Activated T-helper 1 cell treated with anti-CD3 and anti-CD28 coated beads, Interleukin-12 subunit alpha, Interleukin-12 subunit beta, Interleukin-2, Interleukin-4 antibody, amounts not matched to agents 30 ng/mL and 10 ng/mL and 1 ng/mL, durations not matched to agents 14 hours and 24 hours and 36 hours (primary cell): ENCODE measurements at regions not wholly inside any gene's neighbourhood (a gene's known extent, or its start where the extent isn't known, plus 50 kb on each side); places are given as distances from the start of the nearest gene placed in this dataset.

Experiments used
- DNase-seq: peaks from one replicate; pipeline ENCODE4 v3.0.0; 2021; ENCODE audit warnings: low spot score
- H3K27ac Mint-ChIP-seq: one replicate; pipeline ENCODE4 v1.8.0; 2021; ENCODE audit warnings: mild to moderate bottlenecking, mixed read lengths
- H3K27me3 Mint-ChIP-seq: one replicate; pipeline ENCODE4 v1.8.0; 2022; ENCODE audit warnings: mild to moderate bottlenecking, moderate library complexity, mixed read lengths; ENCODE audit not compliant: insufficient read depth
- H3K36me3 Mint-ChIP-seq: one replicate; pipeline ENCODE4 v1.8.0; 2021; ENCODE audit warnings: low read depth, mixed read lengths
- H3K4me1 Mint-ChIP-seq: one replicate; pipeline ENCODE4 v1.8.0; 2021; ENCODE audit warnings: low read depth, mixed read lengths
- H3K4me3 Mint-ChIP-seq: one replicate; pipeline ENCODE4 v1.8.0; 2021; ENCODE audit warnings: mild to moderate bottlenecking, moderate library complexity, mixed read lengths
- H3K9me3 Mint-ChIP-seq: one replicate; pipeline ENCODE4 v1.8.0; 2021; ENCODE audit warnings: mixed read lengths
- intact Hi-C: fragments of 100-400 bp; cut with micrococcal nuclease; formaldehyde crosslinking; loops from one replicate; pipeline ENCODE4 v1.15.1; 2024

- no peak overlapping the region for H3K27ac Mint-ChIP-seq
- no peaks in the 10 kb centered on the region for H3K36me3 Mint-ChIP-seq
- DNase-seq = no peak
- intact Hi-C loops = no loop called here
- H3K4me1 Mint-ChIP-seq = no peaks in the 10 kb centered on the region
- H3K27me3 Mint-ChIP-seq = no peaks in the 10 kb centered on the region
- H3K4me3 Mint-ChIP-seq = no peak overlapping the region
- no peaks in the 10 kb centered on the region for H3K9me3 Mint-ChIP-seq
Observed at GRCh38 chr1:188476606-188477005, 1647.9 kb downstream of the PLA2G4A start.

GRCh38 chr1:188489336-188490112 is 1660.8 kb downstream of the PLA2G4A start:
- Mint-ChIP-seq H3K27me3 (no peaks in the 10 kb centered on the region), H3K27ac (no peak overlapping the region)
- DNase-seq = no peak

GRCh38 chr1:188496506-188496905 is 1667.8 kb downstream of the PLA2G4A start:
- no peaks in the 10 kb centered on the region for H3K4me1 Mint-ChIP-seq
- peaks cover 11% of the 10 kb centered on the region for H3K9me3 Mint-ChIP-seq
- intact Hi-C loops = no loop called here
- DNase-seq = no peak
- no peak overlapping the region for H3K27ac Mint-ChIP-seq
- H3K27me3 Mint-ChIP-seq = no peaks in the 10 kb centered on the region
- no peak overlapping the region for H3K4me3 Mint-ChIP-seq
- no peaks in the 10 kb centered on the region for H3K36me3 Mint-ChIP-seq

More at GRCh38 chr1:188489336-188490112, 1660.8 kb downstream of the PLA2G4A start:
- Mint-ChIP-seq H3K36me3 (no peaks in the 10 kb centered on the region), H3K4me1 (no peaks in the 10 kb centered on the region), H3K4me3 (no peak overlapping the region), H3K9me3 (peaks cover 3% of the 10 kb centered on the region)
- intact Hi-C loops = no loop called here

GRCh38 chr1:188497020-188497419 is 1668.3 kb downstream of the PLA2G4A start:
- Mint-ChIP-seq H3K27ac (no peak overlapping the region), H3K9me3 (peaks cover 11% of the 10 kb centered on the region), H3K4me3 (no peak overlapping the region), H3K36me3 (no peaks in the 10 kb centered on the region), H3K4me1 (no peaks in the 10 kb centered on the region), H3K27me3 (no peaks in the 10 kb centered on the region)
- no peak for DNase-seq
- intact Hi-C loops = no loop called here

- no peak for DNase-seq
- intact Hi-C loops = no loop called here
- Mint-ChIP-seq H3K4me1 (no peaks in the 10 kb centered on the region), H3K9me3 (peaks cover 8% of the 10 kb centered on the region), H3K4me3 (no peak overlapping the region), H3K36me3 (no peaks in the 10 kb centered on the region), H3K27ac (no peak overlapping the region), H3K27me3 (no peaks in the 10 kb centered on the region)
Observed at GRCh38 chr1:188499690-188500089, 1670.9 kb downstream of the PLA2G4A start.

- Mint-ChIP-seq H3K4me3 (no peak overlapping the region), H3K27me3 (no peaks in the 10 kb centered on the region), H3K36me3 (no peaks in the 10 kb centered on the region)
Observed at GRCh38 chr1:188514917-188515316, 1686.2 kb downstream of the PLA2G4A start.

GRCh38 chr1:188517139-188517538 is 1688.4 kb downstream of the PLA2G4A start:
- H3K9me3 Mint-ChIP-seq = peaks cover 2% of the 10 kb centered on the region
- no peak for DNase-seq
- intact Hi-C loops = no loop called here
- no peaks in the 10 kb centered on the region for H3K4me1 Mint-ChIP-seq
- no peaks in the 10 kb centered on the region for H3K27me3 Mint-ChIP-seq
- no peak overlapping the region for H3K27ac Mint-ChIP-seq
- no peaks in the 10 kb centered on the region for H3K36me3 Mint-ChIP-seq
- H3K4me3 Mint-ChIP-seq = no peak overlapping the region

More at GRCh38 chr1:188514917-188515316, 1686.2 kb downstream of the PLA2G4A start:
- H3K4me1 Mint-ChIP-seq = no peaks in the 10 kb centered on the region
- peaks cover 5% of the 10 kb centered on the region for H3K9me3 Mint-ChIP-seq
- intact Hi-C loops = no loop called here
- no peak overlapping the region for H3K27ac Mint-ChIP-seq
- no peak for DNase-seq

- Mint-ChIP-seq H3K27me3 (no peaks in the 10 kb centered on the region), H3K9me3 (peaks cover 9% of the 10 kb centered on the region), H3K27ac (no peak overlapping the region), H3K36me3 (no peaks in the 10 kb centered on the region), H3K4me1 (no peaks in the 10 kb centered on the region), H3K4me3 (no peak overlapping the region)
- intact Hi-C loops = no loop called here
- DNase-seq = no peak
Observed at GRCh38 chr1:188551176-188551575, 1722.4 kb downstream of the PLA2G4A start.

- no peak overlapping the region for H3K4me3 Mint-ChIP-seq
- no peaks in the 10 kb centered on the region for H3K4me1 Mint-ChIP-seq
- no peak overlapping the region for H3K27ac Mint-ChIP-seq
- intact Hi-C loops = no loop called here
- H3K9me3 Mint-ChIP-seq = no peaks in the 10 kb centered on the region
- H3K36me3 Mint-ChIP-seq = no peaks in the 10 kb centered on the region
- no peaks in the 10 kb centered on the region for H3K27me3 Mint-ChIP-seq
- no peak for DNase-seq
Observed at GRCh38 chr1:188557053-188557452, 1728.3 kb downstream of the PLA2G4A start.

GRCh38 chr1:188582911-188583532 is 1754.3 kb downstream of the PLA2G4A start:
- no peak overlapping the region for H3K4me3 Mint-ChIP-seq
- no peak for DNase-seq
- intact Hi-C loops = no loop called here
- H3K9me3 Mint-ChIP-seq = no peaks in the 10 kb centered on the region
- no peaks in the 10 kb centered on the region for H3K36me3 Mint-ChIP-seq
- no peaks in the 10 kb centered on the region for H3K27me3 Mint-ChIP-seq
- H3K4me1 Mint-ChIP-seq = no peaks in the 10 kb centered on the region
- H3K27ac Mint-ChIP-seq = no peak overlapping the region

GRCh38 chr1:188584119-188584518 is 1755.4 kb downstream of the PLA2G4A start:
- no peaks in the 10 kb centered on the region for H3K9me3 Mint-ChIP-seq
- no peak for DNase-seq
- H3K4me3 Mint-ChIP-seq = no peak overlapping the region
- no peaks in the 10 kb centered on the region for H3K4me1 Mint-ChIP-seq
- H3K27me3 Mint-ChIP-seq = no peaks in the 10 kb centered on the region
- H3K36me3 Mint-ChIP-seq = no peaks in the 10 kb centered on the region
- H3K27ac Mint-ChIP-seq = no peak overlapping the region
- intact Hi-C loops = no loop called here

- H3K4me1 Mint-ChIP-seq = no peaks in the 10 kb centered on the region
- no peak overlapping the region for H3K4me3 Mint-ChIP-seq
- H3K27me3 Mint-ChIP-seq = no peaks in the 10 kb centered on the region
- no peak for DNase-seq
- H3K27ac Mint-ChIP-seq = no peak overlapping the region
- no peaks in the 10 kb centered on the region for H3K9me3 Mint-ChIP-seq
- no peaks in the 10 kb centered on the region for H3K36me3 Mint-ChIP-seq
- intact Hi-C loops = no loop called here
Observed at GRCh38 chr1:188590641-188591040, 1761.9 kb downstream of the PLA2G4A start.

GRCh38 chr1:188594542-188595235 is 1765.9 kb downstream of the PLA2G4A start:
- Mint-ChIP-seq H3K27me3 (no peaks in the 10 kb centered on the region), H3K4me3 (no peak overlapping the region), H3K36me3 (no peaks in the 10 kb centered on the region), H3K27ac (no peak overlapping the region), H3K4me1 (no peaks in the 10 kb centered on the region), H3K9me3 (no peaks in the 10 kb centered on the region)
- intact Hi-C loops = no loop called here
- no peak for DNase-seq
